ENCODE measurements at regions not wholly inside any gene's neighbourhood (a gene's known extent, or its start where the extent isn't known, plus 50 kb on each side); places are given as distances from the start of the nearest gene placed in this dataset.

- H3K36me3 ChIP-seq (ENCODE audit: control insufficient read depth in 1 of 2, insufficient read depth in 2 of 2, low read length in 2 of 2): no peaks in the 10 kb centered on the region
- no peak overlapping the region for H3K9ac ChIP-seq (ENCODE audit: low read length)
- H4K20me1 ChIP-seq (ENCODE audit: insufficient read depth): no peaks in the 10 kb centered on the region
- intact Hi-C loops (cut with micrococcal nuclease): no loop called here
- TF ChIP-seq YY1 (IDR thresholded peaks at IDR 0.05; ENCODE audit: extremely low read depth, insufficient replicate concordance, low read depth, low read length): no peak
- RAD21 ChIA-PET (ENCODE audit: low non-redundant PET in 1 of 2, low total read pairs in 2 of 2, uncharacterized antibody in 2 of 2, unreplicated experiment in 2 of 2): no interaction called here
- H2AFZ ChIP-seq (ENCODE audit: low read depth, low read length, poor library complexity, severe bottlenecking): no peak overlapping the region
- POLR2A ChIA-PET: no interaction called here
- no TSS peak for BruUV-seq (replicated peaks)
- H3K4me3 ChIP-seq (replicated peaks in 1 of 2; ENCODE audit: low read depth in 1 of 2, low read length in 2 of 2): no peak overlapping the region
- CTCF ChIA-PET: no interaction called here
- ATAC-seq: no peak
- H3K27ac ChIP-seq (ENCODE audit: low read depth, low read length): no peak overlapping the region
- H3K4me1 ChIP-seq (ENCODE audit: control insufficient read depth in 1 of 2, insufficient read depth in 2 of 2, low read length in 2 of 2): no peaks in the 10 kb centered on the region
- H3K9me3 ChIP-seq (ENCODE audit: control insufficient read depth in 1 of 2, insufficient read depth in 1 of 2, low read depth in 1 of 2, low read length in 2 of 2): no peaks in the 10 kb centered on the region
- no peaks in the 10 kb centered on the region for H3K27me3 ChIP-seq (ENCODE audit: insufficient read depth, low read length)
- no peaks in the 10 kb centered on the region for H3K9me2 ChIP-seq (ENCODE audit: insufficient read depth)
- no peak for DNase-seq (ENCODE audit: low read depth, low spot score)
- H3K79me2 ChIP-seq (ENCODE audit: insufficient read depth, low read length): no peaks in the 10 kb centered on the region
- no peak overlapping the region for H3K4me2 ChIP-seq (ENCODE audit: low read length)
Observed at GRCh38 chr6:148182378-148182777, 160.3 kb upstream of the SASH1 start.

- Histone ChIP-seq H3K79me2 (ENCODE audit: insufficient read depth, low read length) (no peaks in the 10 kb centered on the region), H3K4me3 (replicated peaks in 1 of 2; ENCODE audit: low read depth in 1 of 2, low read length in 2 of 2) (no peak overlapping the region), H3K9ac (ENCODE audit: low read length) (no peak overlapping the region), H3K9me3 (ENCODE audit: control insufficient read depth in 1 of 2, insufficient read depth in 1 of 2, low read depth in 1 of 2, low read length in 2 of 2) (no peaks in the 10 kb centered on the region), H3K9me2 (ENCODE audit: insufficient read depth) (no peaks in the 10 kb centered on the region), H3K27me3 (ENCODE audit: insufficient read depth, low read length) (no peaks in the 10 kb centered on the region), H3K27ac (ENCODE audit: low read depth, low read length) (no peak overlapping the region), H3K4me1 (ENCODE audit: control insufficient read depth in 1 of 2, insufficient read depth in 2 of 2, low read length in 2 of 2) (no peaks in the 10 kb centered on the region), H3K4me2 (ENCODE audit: low read length) (no peak overlapping the region), H4K20me1 (ENCODE audit: insufficient read depth) (no peaks in the 10 kb centered on the region), H3K36me3 (ENCODE audit: control insufficient read depth in 1 of 2, insufficient read depth in 2 of 2, low read length in 2 of 2) (no peaks in the 10 kb centered on the region), H2AFZ (ENCODE audit: low read depth, low read length, poor library complexity, severe bottlenecking) (no peak overlapping the region)
- intact Hi-C loops (cut with micrococcal nuclease): no loop called here
- ATAC-seq (no peak), DNase-seq (ENCODE audit: low read depth, low spot score) (no peak)
- ChIA-PET RAD21 (ENCODE audit: low non-redundant PET in 1 of 2, low total read pairs in 2 of 2, uncharacterized antibody in 2 of 2, unreplicated experiment in 2 of 2) (no interaction called here), POLR2A (no interaction called here), CTCF (no interaction called here)
- BruUV-seq (replicated peaks): no TSS peak
- TF ChIP-seq ZNF274 (IDR thresholded peaks at IDR 0.05; ENCODE audit: low read depth, low read length) (no peak), FOSL1 (IDR thresholded peaks at IDR 0.05; ENCODE audit: low read depth) (no peak), POLR2A (IDR thresholded peaks at IDR 0.05; ENCODE audit: borderline replicate concordance, extremely low read depth, insufficient read depth, insufficient read length) (no peak), RAD21 (IDR thresholded peaks at IDR 0.05; ENCODE audit: low read depth) (no peak), MAX (IDR thresholded peaks at IDR 0.05) (no peak), CTCF (IDR thresholded peaks at IDR 0.05 in 2 of 3, conservative IDR thresholded peaks at IDR 0.05 in 1 of 3; ENCODE audit: borderline replicate concordance in 1 of 3, insufficient read depth in 1 of 3, low read depth in 2 of 3, low read length in 2 of 3) (no peak), ATF3 (IDR thresholded peaks at IDR 0.05) (no peak), YY1 (IDR thresholded peaks at IDR 0.05; ENCODE audit: extremely low read depth, insufficient replicate concordance, low read depth, low read length) (no peak), SRF (IDR thresholded peaks at IDR 0.05; ENCODE audit: low read depth) (no peak), EZH2 (IDR thresholded peaks at IDR 0.05) (no peak), JUND (IDR thresholded peaks at IDR 0.05) (no peak), ELF1 (IDR thresholded peaks at IDR 0.05; ENCODE audit: borderline replicate concordance, low read depth) (no peak), POLR2AphosphoS5 (IDR thresholded peaks at IDR 0.05; ENCODE audit: low read depth, low read length) (no peak), SP1 (IDR thresholded peaks at IDR 0.05; ENCODE audit: low read depth) (no peak), CBX3 (IDR thresholded peaks at IDR 0.05; ENCODE audit: low read depth) (no peak), TCF7L2 (IDR thresholded peaks at IDR 0.05; ENCODE audit: borderline replicate concordance, extremely low read depth, insufficient read depth, insufficient read length) (no peak), ZBTB33 (IDR thresholded peaks at IDR 0.05; ENCODE audit: extremely low read depth, insufficient replicate concordance, low read length) (no peak)
Observed at GRCh38 chr6:148183776-148184175, 158.9 kb upstream of the SASH1 start.
